ENCODE measurements at regions not wholly inside any gene's neighbourhood (a gene's known extent, or its start where the extent isn't known, plus 50 kb on each side); places are given as distances from the start of the nearest gene placed in this dataset.
A peak's percentile ranks its signal among the peaks of the same experiment; 100 is the strongest.

DNA sequence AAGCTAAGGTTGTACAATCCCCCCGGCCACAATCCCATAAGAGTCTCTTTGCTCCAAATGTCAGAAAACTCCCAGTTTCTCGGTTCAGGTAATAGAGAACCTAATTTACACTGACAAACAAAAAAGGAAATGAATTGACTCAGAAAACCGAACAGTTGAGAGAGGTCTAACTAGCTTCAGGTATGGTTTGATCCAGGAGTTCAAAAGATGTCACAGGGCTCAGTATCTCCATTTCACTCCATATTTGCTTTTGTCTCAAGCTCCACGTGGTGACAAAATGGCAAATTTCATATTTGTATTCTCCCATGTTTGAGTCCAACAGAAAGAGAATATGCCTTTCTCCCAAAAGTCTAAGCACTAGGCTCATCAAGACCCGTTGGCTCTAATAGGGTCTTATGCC, 117.4 kb downstream of the AXIN2 start:
- no peak for DNase-seq (ENCODE audit: low read depth)

DNA sequence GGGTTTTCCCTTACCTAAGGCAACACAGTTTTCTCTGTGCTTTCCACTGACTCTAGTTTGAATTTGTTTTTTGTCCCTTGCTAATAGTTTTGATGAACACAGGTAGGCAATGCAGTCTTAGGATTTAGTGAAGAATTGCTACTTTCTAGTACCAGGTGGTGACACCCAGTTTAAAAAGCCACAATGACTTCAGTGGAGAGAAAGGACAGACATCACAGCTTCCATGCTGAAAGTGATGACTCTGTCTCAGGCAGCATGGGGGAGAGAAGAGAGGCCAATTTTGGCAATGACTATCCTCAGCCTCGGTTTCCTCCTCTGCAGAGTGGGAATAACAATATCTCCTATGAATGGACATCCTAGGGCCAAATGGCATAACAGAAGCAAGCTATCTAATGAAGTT, 118.8 kb downstream of the AXIN2 start:
- DNase-seq (ENCODE audit: low read depth): no peak

DNA sequence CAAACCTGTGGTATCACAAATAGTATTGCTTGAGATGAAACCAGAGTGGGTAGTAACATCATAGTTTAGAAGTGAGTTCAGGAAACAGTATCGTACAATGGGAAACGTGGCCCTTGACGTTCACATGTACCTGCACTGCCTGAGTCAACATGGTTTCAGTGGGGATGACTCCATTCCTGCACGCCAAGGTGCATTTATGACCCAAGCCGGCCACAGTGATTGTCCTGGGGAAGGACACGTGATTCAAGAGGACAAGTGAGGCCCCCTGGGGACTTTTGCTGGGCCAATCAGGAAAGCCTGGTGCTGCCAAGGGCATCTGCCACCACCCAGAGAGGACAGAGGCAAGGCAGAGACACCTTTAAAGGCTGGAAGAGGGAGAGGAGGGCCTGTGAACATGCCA, 119.2 kb downstream of the AXIN2 start:
- DNase-seq (ENCODE audit: low read depth): no peak

DNA sequence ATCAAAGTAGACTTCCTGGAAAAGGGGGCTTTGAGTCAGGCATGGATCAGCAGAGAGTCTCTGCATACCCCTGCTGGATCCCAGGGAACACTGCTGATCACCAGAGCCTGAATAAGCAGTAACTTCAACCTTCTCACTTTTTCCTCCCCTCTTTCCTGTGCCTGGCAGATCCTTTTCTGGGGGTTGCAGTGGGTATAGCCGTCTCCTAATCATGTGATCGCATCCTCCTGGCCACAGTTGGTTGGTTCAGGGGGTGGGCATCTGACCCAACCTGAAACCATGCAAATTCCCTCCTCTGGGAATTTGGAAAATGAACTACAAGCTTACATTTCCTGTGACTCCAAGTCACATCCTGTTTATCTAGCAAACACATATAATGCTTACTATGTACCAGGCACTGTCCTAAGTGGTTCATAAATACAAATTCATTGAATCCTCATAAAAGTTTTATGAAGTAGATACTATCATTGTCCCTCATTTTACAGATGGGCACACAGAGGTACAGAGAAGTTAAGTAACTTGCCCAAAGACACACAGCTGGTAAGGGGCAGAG, 120.3 kb downstream of the AXIN2 start:
- no peak for DNase-seq (ENCODE audit: low read depth)

DNA sequence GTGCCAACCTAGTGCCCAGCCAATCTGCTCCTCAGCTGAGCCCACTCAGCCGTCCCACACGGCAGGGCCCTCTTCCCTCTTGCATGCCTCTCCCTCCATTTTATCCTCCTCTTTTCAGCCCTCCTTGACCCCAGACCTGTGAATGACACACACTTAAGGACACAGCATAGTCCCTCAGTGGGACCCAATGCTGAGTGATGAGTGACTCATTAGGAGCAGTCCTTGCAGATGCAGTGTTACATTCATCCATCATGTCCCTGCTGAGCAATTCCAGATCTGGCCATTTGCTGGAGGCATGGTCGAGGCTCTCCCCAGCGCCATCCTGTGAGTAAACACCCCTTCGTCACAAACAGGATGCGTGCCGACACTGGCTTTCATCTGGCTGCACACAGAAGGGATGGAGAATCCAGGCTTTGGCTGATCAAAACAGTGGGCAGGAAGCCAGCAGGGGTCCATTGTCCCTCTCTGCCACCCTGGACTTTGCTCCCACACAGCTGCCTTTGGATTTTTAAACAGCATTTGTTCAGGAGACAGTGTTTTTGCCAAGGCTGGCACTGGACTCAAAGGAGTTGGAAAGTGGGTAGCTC, 122.6 kb downstream of the AXIN2 start:
- no peak for DNase-seq (ENCODE audit: low read depth)

DNA sequence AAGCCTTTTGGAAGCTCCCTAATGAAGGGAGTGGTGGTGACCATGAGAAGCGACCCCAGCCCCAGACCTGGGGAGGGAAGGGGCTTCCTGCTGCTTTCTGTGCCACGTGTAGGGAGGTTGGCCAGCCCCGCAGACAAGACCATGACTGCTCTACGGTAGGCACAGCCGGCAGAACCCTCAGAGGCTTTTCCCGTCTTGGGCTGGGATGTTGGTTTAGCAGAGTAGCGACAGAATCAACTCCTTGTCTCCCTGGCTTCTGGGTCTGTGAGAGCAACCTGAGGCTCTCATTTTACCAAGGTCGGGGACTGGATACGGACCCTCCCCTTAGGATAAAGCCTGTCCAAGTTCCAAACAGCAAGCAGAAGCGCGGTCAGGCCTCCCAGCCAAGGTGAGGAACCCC, 123.3 kb downstream of the AXIN2 start:
- no peak for DNase-seq (ENCODE audit: low read depth)

DNA sequence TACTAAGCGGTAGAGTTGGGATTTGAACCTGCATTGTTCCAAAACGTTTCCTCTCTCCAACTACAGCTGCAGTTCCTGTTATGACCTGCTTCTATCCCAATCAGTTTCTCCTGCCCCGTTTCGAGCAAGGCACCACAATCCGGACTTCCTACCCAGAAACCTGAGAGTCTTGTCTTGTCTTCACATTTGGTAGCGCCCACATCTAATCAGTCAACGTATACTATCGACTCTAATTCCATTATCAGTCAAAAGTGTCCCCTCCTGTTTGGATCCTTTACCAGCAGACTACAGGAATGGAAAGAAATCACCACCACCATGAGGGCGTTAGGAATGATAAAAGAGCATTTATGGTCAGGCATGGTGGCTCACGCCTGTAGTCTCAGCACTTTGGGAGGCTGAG, 124.6 kb downstream of the AXIN2 start:
- no peak for DNase-seq (ENCODE audit: low read depth)

DNA sequence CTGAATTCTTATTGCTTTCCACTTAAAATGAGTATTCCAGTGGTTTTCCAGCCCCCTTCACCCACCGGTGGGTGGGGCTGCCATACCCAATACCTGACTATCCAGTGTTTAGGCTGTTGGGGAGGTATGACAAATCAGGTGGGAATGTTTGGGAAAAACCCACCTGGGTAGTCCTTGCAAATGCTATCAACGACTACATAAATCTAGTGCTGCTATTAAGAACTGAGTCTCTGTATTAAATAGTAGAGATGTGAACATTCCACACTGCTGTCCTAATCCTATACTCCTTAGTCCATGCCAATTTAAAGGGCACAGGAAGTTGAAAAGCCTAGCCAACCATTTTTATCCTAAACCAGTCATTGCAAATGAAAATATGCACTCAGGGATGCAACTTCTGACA, 126.6 kb downstream of the AXIN2 start:
- no peak for DNase-seq (ENCODE audit: low read depth)

DNA sequence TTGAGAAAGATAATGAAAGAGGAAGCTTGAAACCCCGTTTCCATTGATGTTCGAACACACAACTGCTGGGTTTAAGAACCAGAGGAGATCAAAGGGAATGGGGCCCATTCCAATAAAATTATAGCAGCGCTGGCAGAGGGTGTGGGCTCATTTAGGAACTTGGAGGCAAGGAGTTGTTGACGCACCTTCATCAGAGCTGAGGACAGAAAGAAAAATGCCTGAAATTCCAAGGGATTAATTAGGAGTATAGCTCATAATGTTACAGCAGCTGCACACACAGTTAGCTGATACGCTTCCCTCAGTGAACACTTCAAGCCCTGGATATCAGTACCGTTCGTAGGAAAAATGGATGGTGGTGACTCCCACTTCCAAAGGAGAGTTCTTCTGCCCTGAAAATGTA, 127.2 kb downstream of the AXIN2 start:
- peak; percentile 43 for DNase-seq (ENCODE audit: low read depth)

DNA sequence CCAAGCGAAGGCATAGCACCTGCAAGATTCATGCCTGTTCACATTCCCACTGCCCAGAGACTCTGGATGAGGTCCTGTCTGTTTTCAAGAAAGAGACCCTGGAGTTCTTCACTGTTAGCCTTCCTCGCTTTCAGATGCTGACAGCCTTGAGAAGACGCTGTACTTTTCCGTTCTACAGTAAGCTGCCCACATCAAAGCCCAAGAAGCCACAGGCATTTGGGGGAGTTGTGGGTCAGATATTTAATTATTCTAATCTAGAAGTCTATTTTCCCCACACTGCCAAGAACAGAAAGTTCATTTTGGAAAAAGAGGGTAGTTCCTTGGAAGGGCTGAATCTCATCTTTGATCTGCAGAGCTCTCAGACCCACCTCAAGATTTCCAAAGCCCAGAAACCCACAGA, 127.9 kb downstream of the AXIN2 start:
- peak; percentile 48 for DNase-seq (ENCODE audit: low read depth)

DNA sequence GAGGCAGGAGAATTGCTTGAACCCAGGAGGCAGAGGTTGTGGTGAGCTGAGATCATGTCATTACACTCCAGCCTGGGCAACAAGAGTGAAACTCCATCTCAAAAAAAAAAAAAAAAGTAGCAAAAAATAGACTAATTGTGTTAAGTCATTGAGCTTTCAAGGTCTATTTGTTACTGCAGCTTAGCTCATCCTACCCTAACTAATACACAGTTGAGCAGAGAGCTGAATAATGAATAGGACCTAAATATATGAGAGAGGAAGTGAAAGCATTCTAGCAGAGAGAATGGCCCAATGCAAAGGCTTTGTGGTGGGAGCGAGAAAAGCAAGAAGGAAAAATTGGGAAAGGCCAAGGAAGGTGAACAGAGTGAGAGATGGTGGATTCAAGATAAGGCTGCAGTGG, 128.3 kb downstream of the AXIN2 start:
- DNase-seq (ENCODE audit: low read depth): no peak

DNA sequence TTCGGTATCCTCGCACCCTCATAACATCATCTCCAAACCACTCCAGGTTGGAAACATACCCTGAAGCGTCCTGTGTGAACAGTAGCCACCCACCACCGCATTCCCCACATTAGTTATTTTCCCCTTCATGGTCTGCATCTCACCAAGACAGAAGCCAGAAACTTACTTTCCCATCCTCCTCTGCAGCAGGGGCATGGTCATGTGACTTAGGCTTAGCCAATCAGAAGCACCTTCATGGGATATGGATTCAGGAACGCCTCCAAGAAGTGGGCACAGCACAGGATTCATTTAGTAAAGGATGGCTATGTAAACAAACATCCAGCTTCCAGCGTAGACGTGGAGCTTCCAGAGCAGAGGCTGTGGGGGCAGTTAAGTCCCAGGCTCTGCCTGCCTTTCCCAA, 130.3 kb downstream of the AXIN2 start:
- no peak for DNase-seq (ENCODE audit: low read depth)

DNA sequence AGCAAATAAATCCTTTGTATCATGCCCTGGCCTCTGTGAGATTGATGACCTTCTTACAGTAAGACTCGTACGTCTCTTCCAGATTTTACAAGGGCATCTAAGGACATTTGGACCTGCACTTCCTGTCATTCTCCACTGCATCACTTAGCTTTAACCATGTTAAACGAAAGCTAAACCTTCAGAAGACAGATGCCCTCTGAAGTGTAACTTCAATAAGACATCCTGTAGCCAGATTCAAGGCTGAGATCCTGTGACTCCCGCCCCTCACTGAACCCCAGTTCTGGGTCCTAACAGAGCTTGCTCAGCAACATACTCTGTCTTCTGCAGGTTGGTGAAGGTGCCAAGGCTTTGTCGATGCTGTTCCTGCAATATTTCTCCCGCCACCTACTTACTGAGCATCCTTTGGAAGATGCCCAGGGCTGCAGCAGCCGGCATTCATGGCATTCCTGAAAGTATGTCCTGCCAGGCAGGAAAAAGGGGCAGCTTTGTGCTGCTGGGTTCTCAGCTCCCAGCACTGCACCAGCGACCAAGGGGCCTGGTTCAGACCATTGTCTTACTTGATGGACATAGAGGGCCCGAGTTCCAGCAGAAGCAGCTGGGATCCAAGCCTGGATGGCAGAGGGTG, 131.1 kb downstream of the AXIN2 start:
- DNase-seq (ENCODE audit: low read depth): no peak

DNA sequence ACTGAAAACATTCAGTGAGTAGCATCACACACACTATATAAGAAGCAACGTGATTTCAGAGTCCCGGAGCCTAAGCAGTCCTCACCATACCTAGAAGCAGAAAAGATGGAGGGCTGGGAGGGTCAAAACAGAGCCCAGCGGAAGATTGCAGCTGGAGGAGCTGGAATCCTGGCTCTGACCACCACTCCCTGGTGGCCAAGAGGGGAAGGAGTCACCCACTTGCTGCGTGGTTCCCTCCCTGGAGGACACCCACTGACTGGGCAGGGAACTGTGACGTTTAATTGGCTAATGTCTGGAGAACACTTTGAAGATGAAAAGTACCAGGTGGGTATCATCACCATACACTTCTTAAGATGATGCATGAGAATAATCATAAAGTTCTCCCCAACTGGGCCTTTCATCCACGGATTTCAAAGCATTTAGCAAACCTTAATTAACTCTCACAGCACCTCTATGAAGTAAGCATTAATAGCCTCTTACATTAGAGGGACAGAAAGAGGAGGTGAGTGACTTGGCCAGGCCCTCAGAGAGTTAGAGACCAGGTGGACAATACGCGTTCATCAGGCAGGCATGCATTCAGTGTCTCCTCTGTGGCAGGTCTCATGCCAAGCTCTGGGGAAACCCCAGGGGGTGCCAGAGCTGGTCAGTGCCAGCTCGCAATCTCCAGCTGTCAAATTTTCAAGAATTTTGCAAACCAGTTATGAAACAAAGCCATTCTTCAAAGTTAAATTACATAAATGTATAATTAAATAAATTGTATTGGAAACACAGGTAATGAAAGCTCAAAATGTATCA, 137.9 kb downstream of the AXIN2 start:
- no peak for DNase-seq (ENCODE audit: low read depth)

DNA sequence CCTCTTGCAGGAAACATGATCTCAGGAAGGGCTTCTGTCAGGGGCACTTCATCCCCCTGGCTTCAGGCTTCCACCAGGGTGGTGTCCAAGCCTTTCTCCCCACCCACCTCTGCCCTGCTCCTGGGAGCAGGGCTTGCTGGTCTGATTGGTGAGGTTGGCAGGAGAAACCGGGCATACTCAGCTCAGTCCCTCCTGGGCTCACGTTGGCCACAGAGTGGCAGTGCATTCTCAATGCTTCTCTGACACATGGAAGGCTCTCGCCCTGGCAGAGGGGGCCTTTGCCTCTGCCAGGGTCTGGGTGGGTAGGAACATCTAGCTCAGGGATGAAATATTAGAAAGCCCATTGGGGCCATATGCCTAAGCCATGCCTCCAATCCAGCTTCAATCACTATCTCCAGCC, 142.8 kb downstream of the AXIN2 start:
- DNase-seq (ENCODE audit: low read depth): no peak

DNA sequence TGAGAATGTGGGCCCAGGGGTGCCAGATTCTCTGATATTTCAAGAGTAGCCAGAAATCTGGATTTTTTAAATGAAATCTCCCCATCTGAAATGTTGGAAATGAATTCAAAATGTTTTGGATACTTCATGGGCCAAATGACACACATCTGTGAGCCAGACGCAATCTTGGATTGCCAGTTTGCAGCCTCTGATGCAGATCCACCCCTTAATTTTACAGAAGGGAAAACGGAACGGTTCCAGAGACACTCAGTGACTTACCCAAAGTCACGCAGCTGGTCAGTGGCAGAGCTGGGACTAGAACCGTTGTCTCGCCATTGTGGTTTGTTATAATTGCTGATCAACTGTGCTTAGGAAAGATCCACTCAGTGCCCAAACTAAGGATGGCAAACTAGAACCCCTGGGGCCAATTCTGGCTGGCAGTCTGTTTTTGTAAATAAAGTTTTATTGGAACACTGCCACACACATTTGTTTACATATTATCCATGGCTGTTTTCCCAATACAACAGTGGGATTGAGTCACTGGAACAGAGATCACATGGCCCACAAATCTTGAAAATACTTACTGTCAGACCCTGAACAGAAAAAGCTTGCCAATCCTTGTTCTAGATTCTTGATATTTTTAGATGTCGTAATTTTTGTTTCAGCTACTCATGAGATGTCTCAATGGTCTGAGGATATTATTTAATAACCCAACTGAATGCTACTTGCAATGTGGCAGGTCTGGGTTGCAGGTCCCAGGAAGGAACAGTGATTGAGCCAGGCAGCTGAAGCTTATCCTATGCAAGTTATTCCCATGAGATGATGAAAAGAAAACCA, 143.8 kb downstream of the AXIN2 start:
- peak; percentile 10 for DNase-seq (ENCODE audit: low read depth)

DNA sequence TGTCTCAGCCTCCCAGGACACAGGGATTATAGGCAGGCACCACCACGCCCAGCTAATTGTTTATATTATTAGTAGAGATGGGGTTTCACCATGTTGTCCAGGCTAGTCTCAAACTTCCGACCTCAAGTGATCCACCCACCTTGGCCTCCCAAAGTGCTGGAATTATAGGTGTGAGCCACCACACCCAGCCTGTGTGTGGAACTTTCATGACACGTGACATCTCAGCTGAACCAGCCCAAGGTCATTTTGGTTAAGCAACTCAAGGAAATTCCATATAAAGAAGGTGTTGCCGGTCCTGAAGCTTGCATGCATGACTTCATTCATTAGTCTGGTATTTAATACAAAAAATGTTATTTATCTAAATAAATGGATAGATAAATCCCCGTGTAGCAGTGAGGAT, 145.5 kb downstream of the AXIN2 start:
- DNase-seq (ENCODE audit: low read depth): no peak

DNA sequence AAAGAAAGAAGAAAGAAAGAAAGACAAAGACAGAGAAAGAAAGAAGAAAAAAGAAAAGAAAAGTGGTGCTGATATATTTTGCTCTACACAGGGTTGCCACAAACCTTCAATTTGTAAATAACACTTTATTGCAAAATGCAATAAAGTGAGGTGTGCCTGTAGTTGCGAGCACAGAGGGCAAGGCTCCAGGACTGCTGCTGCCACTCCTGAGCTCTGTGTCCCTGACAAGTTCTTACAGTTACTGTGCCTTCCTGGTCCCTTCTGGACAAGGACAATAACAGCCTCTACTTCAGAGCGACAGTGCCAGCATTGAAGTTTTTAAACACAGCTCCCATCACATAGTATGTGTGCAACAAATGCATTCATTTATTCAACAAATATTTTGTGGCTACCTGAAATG, 148.1 kb downstream of the AXIN2 start:
- no peak for DNase-seq (ENCODE audit: low read depth)

DNA sequence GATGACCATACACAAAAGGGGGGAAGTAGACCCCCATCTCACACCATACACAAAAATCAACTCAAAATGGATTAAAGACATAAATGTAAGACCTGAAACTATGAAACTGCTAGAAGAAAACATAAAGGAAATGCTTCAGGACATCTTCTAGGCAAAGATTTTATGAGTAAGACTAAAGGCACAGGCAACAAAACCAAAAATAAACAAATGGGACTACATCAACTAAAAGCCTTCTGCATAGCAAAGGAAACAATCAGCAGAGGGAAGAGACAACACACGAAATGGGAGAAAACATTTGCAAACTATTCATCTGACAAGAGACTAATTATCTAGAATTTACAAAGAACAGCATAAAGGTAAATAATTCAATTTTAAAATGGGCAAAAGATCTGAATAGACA, 152.1 kb downstream of the AXIN2 start:
- DNase-seq (ENCODE audit: low read depth): no peak

DNA sequence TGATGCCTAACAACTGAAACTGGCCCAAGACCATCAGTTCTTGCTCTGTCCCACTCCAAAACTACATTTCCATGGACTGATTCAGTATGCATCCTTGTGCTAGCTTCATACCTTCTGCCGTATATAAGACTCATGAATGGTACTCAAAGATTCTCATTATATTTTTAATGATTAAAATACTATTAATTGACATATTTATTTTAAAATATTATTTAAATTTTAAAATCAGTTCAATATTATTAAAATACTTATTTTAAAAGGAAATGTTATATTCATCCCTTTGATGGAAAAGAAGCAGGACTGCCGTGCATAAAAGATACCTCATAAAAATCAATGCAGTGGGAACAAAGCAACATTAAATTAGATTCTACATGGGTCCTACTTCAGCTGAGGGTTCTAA, 153.4 kb downstream of the AXIN2 start:
- DNase-seq (ENCODE audit: low read depth): no peak

DNA sequence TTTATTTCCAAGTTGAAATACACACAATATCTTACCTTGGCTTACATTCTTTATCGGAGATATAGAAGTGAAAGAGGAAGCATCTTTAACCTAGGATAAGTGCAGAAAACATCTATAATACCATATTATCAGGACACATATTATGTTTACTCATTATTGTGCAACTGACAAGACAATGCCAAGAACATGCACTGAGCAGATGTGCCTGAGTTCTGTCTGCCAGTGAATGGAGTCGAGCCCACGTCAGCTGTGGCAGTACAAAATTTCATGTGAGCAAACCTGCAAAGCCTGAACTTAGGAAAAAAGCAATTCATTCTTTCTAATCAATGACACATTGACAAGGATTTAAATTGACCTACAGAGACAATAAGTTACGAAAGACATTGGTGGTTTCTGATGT, 154.4 kb downstream of the AXIN2 start:
- DNase-seq (ENCODE audit: low read depth): no peak

DNA sequence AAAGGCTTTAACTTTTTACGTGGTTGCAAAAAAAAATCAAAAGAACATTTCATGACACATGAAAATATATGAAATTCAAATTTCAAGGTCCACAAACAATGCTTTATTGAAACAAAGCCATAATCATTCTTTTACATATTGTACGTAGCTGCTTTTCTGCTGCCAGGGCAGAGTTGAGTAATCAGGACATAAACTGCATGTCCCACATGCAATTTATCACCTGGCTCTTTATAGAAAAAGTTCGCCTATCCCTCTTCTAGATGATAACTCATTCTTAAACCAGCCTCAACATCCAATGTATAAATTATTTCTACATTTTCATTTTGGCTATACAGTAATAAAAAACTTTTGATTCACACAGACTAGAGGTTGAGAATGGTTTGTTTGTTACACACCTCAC, 154.9 kb downstream of the AXIN2 start:
- DNase-seq (ENCODE audit: low read depth): no peak

DNA sequence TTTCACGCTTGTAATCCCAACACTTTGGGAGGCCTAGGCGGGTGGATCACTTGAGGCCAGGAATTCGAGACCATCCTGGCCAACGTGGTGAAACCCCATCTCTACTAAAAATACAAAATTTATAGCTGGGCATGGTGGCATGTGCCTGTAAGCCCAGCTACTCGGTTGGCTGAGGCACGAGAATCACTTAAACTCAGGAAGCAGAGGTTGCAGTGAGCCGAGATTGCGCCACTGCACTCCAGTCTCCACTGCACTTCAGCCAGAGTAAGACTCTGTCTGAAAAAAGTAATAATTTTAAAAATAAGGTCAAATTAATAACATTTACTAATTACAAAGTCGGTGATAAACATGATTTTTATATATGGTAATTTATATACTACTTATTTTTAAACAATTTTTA, 155.9 kb downstream of the AXIN2 start:
- DNase-seq (ENCODE audit: low read depth): no peak
